ENCODE measurements at regions not wholly inside any gene's neighbourhood (a gene's known extent, or its start where the extent isn't known, plus 50 kb on each side); places are given as distances from the start of the nearest gene placed in this dataset.
A peak's percentile ranks its signal among the peaks of the same experiment; 100 is the strongest.

DNA sequence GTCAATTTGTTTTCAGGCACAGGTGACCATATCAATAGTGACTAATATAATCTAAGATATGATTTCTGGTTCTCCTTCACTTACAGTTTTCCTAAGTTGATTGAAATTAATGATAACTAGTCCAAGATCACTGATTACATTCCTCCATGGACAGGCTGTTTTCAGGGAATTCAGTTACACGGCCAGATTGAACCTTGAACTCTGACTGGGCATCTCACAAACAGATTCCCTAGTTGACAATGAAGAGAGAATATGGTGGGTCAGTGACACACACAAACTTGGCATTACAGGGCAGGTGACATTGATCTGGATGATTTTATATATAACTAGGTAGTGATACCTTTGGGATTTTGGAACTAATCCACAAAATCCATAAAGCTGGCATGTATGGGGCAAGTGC, 110.2 kb upstream of the EGR2 start:
- no peak for FAIRE-seq

DNA sequence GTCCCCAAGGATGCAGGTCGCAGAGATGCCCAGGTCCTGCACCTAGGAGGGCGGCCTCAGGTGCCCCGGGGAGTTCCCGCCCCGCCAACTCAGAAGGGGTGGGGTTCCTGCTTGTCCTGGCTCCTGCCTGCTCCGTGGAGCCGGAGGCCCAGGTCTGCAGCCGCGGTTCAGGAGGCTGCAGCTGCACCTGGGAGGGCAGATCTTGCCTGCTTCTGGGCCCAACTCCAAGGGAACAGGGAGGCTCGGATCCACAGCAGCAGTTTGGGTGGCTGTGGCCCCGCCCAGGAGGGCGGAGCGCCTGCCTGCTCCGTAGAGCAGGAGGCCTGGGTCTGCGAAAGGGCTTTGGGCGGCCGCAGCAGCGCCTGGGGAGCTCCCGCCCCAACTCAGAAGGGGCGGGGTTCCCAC, 108.2 kb upstream of the EGR2 start:
- FAIRE-seq = no peak

DNA sequence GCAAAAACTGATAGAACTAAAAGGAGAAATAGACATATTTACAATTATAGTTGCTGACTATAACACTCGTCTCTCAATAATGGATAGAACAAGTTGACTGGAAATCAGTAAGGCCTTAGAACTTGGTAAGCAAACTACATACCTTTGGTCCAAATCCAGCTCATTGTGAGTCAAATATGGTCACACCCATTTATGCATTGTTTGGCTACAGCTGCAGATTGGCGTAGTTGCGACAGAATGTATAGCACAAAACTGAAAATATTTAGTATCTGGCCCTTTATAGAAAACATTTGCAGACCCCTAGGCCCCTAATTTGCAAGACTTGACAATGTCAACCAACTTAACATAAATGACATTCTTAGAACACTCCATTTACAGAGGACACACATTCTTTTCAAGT, 103.6 kb upstream of the EGR2 start:
- FAIRE-seq = no peak

DNA sequence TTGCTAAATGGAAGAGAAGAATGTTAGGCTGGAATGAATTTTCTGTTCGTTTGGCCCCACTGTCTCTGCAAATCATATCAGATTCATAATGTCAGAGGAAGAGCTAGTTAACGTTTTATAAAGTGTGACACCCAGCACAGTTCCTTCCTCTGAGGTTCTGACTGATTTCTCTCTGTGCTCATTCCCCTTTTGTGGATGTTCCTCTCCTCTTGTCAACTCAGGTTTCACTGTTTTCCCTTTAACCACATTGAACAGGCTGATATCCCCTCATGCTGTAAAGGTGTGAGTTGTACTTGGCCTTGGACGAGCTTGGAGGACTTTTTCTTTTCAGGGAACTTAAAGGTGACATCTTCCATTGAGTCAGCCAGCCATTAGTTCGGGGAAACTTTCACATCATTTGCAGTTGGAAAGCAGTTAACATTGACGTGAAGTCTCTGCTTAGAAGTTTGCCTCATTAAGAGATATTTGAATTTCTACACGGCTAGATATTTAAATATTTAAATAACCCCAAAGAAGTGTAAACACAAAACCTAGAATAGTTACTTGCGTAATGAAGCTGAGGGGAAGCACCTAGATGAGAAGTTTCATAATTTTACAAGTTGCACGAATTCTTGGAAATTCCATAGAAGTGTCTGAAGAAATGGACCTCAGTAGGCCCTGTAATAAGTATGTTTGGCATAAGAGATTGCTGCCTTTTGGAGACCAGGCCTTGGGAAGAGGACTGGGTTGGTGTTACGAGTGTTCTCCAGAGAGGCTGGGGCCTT, 101.5 kb upstream of the EGR2 start:
- no peak for FAIRE-seq

DNA sequence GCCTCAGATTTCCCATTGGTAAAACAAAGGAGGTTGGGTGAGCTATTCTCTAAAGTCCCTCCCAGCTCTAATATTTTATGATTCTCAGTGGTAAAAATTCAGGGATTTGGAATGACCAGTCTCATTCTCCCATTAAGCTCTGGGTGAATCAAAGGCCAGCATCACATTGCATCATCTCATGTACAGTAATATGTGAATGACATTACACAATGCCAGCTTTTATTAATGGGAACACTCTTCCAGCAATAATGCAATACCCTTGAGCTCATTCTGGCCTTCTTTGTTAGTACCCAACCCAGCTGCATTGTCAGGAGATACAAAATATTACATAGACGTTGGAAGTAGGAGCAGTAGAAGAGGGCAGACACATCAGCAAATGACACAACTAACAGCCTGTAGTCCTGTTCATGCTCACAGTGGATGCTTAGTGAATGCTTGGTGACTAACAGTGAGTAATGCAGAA, 100.0 kb upstream of the EGR2 start:
- no peak for FAIRE-seq

DNA sequence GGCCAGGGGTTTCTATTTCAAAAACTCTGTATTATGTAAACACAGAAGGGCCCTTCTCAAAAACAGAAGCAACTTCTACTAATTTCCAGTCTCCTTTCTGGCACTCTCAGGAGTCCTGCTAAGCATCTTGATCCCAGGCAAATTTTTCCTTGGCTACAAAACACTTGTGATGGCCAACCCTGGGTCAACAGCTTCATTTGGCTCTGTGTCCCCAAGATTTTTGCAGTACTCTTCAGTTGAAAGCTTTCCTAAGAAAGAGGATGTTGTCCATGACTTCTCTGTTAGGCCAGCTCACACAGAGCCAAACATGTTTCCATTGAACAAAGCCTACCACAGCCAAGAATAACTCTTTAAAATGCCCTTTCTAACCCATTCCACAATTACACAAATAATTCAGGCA, 99.0 kb upstream of the EGR2 start:
- no peak for FAIRE-seq

DNA sequence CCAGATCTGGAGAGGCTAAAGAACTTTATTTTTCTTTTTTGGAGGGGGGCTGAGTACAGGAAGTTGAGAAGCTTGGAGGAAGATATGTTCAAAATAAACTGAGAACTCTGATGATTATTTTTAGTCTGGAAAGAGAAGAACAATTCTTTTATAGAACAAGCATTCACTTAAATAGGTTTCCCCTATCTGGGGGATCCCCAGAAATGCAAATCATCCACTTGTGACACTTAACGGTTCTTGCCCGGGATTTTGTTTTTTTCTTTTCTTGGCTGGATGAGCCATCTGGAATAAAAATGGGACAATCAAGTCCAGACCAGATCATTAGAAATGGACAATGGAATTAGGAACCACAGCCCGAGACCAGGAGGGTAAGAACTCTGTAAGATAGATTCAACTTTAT, 95.9 kb upstream of the EGR2 start:
- FAIRE-seq = no peak

DNA sequence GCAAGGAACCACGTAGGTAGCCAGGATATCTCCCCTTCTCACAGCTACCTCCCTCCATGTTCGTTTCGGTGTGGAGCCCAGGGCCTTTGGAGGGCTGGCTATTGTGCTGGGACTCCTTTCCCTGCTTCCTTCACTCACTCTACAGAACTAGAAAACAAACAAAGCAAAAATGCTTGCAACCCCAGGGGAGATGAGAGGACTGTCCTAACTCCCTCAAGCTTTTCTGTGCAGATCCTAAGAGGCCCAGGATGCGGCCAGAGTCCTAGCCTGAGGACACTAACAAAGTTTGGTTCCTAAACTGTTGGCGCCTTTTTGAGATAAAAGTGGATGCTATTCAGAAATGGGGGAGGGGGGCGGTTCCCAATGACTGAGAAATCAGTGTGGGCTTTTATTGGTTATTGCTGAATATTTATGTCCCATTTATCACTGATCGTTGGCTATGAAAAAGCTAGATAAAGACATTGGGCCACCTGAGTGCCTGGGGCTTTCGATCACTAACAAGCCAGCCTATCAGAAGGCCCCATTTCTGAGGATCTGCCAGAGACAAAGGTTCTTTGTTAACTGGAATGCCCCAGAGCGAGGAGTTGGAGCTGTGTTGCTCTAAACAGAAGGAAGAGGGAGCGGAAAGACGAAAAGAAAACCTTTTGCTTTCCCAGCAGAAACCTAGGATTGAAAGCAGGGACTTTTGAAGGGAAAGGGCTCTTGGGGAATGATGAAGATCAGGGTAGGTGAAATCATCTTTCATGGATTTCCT, 95.2 kb upstream of the EGR2 start:
- FAIRE-seq = no peak

DNA sequence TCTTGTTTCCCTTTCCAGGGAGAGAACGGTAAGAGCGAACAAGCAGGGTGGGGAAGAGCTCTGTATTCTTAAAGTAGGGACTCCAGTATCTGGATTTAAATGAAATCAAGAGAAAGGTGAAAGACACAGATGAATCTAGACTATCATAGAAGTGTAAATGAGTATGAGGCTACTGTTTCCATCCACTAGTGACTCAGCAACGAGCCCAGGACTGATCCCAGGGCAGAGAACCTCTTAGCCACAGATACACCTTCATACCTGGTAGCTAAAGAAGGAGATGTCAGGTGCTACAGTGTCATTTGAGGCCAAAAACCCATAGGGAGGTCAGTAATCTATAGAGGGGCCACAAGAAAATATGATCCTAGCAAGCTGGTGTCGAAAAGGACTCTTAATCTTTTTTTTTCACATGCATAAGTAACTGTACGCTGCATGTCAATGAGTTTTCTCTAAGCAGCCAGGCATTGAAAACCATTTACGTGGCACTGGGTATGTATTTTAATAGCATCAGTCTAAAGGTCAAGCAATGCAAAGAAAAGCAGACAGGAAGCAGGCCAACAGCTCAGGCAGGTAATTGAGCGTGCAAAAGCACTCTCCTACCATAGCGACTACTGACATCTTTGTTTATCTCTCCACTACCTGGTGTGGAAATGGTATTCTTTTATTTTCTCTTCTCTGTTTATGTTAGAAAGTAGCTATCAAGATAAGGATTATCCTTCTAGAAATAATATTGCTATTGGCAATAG, 91.5 kb upstream of the EGR2 start:
- peak; percentile 97 for FAIRE-seq

DNA sequence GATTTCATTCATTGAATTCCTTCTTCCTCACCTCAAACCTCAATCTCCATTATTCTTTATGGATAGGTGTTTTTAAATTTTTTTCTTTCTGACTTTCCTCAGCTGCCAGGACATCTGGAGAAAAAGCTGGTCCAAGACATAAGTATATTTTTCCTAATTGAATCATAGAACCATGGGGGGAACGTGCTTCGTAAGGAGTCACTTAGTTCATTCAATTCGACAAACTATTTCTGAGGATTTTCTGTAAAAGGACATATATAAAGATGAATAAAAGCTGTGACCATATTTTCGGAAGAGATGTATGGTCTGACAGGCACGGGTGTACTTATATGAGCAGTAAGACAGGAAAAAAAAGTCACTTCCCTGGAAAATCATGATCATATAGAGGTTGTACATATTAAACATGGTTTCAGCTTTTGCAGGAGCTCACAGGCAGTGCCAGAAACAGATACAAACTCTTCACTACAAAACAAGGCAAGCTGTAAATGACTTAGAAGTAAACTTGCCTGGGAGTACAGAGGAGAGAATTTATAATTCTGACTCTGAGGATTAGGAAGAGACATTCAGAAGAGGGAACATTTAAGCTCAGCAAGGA, 88.2 kb upstream of the EGR2 start:
- no peak for FAIRE-seq

DNA sequence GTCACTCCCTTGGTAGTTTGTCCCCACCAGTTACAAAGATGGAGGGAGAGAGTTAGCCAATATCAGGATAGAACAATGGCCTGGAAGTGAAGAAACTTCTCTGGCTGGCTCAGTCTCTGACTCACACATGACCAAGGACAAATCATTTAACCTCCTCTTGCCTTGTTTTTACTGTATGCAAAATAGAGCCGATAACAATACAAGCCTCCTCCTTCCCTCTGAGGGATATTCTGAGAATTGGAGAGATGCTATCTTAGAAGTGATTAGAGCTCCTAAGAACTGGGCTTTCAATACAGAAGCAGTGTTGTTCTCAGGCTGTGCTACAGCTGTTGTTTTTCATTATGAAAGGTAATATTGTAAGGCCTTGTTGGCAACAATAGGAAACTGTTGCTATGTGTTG, 87.7 kb upstream of the EGR2 start:
- FAIRE-seq = no peak

DNA sequence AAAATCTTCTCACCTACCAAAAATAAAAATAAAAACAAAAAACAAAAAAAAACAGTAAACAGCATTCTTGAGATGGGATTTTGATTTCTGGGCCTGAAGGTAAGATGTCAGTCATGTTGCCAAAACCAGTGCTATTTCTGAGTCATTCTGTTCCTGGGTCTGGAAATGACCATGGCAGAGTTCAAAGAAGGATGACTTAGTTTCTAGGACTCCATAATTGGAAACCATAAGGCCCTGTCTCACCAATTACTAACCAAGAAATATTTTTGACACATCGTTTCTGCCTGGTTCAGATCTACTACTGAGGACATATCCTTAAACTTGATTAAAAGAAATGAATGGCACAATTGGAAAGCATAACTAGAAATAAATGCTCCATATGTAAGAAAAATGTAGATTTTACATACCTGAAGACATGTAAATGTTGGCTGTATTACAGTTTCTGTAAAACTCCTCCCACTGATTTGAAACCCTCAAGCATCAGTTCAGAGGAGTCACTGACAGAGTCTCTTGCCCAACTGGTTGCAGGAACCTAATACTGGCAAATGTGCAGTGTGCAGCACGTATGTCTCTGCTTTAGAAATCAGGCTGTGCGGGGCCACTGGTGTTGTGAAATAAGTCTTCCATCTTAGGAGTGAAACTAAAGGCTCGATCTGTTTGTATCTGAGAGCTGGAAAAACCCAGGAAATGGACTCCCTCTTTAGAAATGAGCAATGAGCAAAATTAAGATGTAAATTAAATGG, 84.8 kb upstream of the EGR2 start:
- no peak for FAIRE-seq

DNA sequence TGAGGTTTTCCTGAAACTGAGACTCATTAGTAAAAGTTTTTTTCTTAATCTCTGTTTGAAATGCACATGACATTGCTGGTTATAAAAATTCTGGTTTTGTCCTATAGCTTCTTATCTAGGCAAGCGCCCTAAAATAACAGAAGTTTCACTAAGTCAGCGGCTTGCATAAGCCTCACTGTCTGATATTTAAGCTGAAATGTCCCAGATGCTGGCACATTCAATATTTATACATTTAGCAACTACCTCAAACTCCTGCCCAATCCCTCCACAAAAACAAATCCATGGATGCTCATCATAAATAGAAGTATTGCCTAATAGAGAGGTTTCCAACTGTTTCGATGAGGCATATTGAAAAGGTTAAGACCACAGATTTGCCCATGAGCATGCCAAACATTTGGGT, 83.1 kb upstream of the EGR2 start:
- no peak for FAIRE-seq

DNA sequence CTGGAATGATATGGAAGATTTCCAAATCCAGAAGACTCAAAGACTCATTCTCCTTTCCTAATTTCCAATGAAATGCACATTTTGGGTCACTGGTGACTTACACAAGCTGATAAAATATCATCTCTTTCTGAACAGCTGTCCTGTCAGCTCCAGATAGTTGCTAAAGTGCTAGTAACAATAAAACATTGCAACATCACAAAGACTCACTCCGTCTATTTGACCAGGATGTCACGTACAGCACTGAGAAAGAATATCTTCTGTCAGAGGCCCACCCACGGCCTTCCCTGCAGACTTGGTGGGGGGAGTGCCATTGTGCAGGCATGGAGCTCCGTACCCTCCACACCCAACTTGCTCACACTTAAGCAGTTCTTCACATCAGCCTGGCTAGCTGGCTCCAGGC, 78.9 kb upstream of the EGR2 start:
- FAIRE-seq = no peak

DNA sequence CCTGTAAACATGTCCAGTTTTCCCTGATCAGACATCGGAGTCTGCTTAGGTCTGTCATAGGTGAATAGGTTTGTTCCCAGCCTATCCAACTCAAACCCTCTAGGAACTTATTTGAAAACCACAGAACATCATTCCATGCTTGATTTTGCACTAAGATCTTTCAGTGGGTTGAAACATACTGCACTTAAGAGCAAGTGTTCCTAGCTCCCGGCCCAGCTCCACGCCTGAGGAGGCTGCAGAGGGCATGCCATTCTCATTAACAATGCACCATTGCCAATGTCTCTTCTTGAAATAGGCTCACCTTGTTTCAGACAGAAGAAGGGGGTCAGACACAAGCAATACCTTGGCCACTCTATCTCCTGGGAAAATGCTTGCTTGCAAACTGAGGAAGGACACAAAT, 78.0 kb upstream of the EGR2 start:
- FAIRE-seq = no peak

DNA sequence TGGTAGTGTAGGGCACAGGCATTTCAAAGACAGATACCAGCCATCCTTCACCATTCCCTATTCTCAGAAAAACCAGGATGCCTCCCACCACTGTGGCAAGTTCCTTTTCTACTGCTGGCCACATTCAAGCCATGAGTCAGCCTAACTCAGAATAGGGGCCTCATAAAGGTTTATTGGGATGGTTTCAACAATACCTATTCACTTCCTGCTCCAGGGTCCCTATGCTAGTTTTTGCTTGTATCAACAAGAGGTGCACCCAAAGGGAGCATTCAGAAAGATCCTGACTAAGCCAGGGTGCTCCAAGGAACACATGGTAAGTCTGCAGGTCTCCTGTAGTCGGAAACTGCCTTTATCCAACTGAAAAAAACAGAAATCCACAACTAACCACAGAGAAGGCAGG, 76.9 kb upstream of the EGR2 start:
- no peak for FAIRE-seq

DNA sequence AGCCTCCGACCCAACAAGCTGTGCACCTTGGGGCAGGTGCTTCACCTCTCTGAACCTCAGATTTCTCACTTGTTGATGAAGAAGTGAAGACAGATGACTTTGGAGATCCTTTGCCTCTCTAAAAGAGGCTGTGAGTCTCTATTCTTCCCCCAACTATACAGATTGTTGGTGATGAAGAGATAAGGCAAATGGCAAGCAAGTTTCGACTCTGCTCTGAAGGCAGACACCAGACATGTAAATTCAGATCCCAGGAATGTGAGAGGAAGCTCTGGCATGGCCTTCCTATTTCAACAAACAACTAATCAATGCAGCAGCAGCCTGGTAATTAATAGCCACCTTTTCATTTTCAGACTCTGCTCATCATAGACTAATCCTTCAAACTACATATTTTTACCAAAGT, 74.2 kb upstream of the EGR2 start:
- no peak for FAIRE-seq

DNA sequence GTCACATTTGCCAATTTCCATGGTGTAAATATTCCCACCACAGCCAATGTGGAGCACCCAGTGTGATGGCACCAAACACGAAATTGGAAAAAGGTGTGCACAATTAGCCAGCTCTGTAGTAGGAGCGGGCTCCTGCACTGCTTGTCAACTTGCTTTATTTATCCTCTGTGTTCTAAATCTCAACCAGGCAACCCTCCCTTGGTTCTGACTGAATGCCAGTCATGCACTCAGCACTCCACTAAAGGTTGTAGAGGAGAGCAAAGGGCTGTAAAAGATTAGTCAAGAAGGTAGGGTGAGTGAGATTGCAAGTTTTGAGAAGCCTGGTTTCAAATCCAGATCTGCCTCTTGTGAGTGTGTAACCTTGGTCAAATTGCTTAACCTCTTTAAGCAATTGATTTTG, 71.5 kb upstream of the EGR2 start:
- FAIRE-seq = no peak

DNA sequence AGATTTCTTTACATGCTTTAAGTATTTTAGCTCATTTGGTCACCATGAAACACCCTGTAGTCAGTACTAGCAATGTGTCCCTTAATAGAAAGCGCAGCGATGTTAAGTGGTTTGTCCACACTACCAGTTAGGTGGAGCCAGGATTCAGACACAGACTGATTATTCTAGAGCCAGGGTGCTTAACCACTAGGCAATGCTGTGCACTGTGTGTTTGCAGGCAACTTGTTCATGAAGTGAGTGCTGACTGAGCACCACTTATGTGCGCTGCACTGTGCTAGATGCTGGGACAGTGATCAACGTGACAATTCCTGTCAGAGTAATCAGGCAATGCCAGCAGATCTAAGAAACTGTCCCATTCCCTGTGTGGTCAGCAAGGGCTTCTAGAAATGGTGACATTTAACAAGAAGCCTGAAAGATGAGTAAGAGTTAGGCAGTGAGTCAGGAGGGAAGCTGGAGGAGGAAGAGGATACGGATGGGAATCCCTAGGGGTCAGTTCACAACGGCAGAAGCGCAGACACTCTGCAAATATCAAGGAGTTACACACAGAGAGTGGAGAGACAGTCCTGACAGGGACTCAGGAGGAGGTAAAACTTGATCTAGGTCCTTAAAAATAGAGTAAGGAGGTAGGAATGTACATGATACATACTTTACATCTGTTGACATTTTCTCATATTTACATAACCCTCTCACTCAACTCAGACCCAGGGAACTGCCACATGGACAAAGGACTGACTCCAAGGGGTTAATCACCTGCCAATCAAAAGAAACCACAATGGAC, 69.7 kb upstream of the EGR2 start:
- FAIRE-seq = no peak

DNA sequence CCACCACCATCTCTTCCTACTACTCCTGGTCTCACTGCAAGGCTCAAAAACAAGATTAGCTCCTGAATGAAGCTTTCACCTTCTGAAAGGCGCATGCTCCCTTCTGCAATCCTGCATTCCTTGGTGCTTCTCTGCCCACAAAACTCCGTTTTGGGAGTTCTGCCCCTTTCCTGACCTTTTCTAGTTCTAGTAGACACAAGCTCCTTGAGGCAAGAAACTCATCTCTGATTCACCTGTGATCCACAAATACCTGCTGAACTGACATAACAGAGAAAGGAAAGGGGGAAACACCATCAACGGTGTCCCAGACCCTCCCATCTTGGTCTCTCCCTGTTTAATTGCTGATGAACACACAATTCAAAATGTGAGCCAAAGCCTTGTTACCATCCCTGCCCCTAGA, 64.0 kb upstream of the EGR2 start:
- no peak for FAIRE-seq

DNA sequence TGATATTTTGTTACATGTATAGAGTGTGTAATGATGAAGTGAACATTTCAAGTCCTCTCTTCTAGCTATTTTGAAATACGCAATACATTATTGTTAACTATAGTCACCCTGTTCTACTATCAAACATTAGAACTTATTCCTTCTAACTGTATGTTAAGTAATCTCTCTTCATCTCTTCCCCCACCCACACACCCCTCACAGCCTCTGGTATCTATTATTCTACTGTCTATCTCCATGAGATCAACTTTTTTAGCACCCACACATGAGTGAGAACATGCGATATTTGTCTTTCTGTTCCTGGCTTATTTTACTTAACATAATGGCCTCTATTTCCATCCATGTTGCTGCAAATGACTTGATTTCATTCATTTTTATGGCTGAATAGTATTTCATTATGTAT, 57.7 kb upstream of the EGR2 start:
- no peak for FAIRE-seq

DNA sequence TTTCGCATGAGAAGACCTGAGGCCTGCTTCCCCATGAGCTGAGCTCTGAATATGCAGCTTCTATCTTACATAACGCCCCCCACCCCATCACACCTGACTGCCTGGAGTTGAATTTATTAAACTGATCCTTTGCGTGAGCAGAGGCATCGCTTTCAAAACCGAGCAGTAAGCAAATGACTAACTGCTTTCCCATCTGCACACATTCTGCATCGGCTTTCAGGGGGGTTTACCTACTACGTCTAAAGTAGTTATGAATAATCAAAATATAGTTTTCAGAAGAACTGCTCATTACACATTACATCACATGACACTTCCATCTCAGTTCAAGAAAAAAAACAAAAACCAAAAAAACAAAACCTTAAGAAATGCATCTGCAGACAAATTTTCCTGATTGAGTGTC, 54.7 kb upstream of the EGR2 start:
- no peak for FAIRE-seq

All from islet of Langerhans (tissue), 1 donor.